BE2C (cell line): ENCODE measurements at regions not wholly inside any gene's neighbourhood (a gene's known extent, or its start where the extent isn't known, plus 50 kb on each side); places are given as distances from the start of the nearest gene placed in this dataset.
"Not testable (repeated sequence)": the region's sequence is repeated elsewhere in the genome, so short reads cannot be mapped to it uniquely, and the experiment has no call there.

Experiments used
- DNase-seq: peaks from one replicate; pipeline ENCODE4 v3.0.0-alpha.2; 2020
- H3K27me3 ChIP-seq: fragments of 250-450 bp; sonication (Bioruptor Pico); 2 replicates; pipeline ENCODE4 v1.5.1; 2020; ENCODE audit warnings: mild to moderate bottlenecking
- H3K36me3 ChIP-seq: fragments of 250-450 bp; sonication (Bioruptor Pico); 2 replicates; pipeline ENCODE4 v1.5.1; 2020; ENCODE audit warnings: mild to moderate bottlenecking
- H3K4me1 ChIP-seq: fragments of 250-450 bp; sonication (Bioruptor Pico); 2 replicates; pipeline ENCODE4 v1.5.1; 2020
- H3K4me3 ChIP-seq: 2 replicates; pipeline ENCODE4 v1.5.1; 2011; ENCODE audit warnings: low read depth, low read length
- H3K9me3 ChIP-seq: fragments of 250-450 bp; sonication (Bioruptor Pico); 2 replicates; pipeline ENCODE4 v1.5.1; 2020
- CTCF ChIP-seq: IDR thresholded peaks from 2 replicates; pipeline ENCODE4 v1.5.1; 2012; ENCODE audit warnings: mild to moderate bottlenecking, low read depth, low read length

- no peak for DNase-seq
- H3K9me3 ChIP-seq = no peaks in the 10 kb centered on the region
- TF ChIP-seq CTCF = no peak
- no peaks in the 10 kb centered on the region; the same call in 1 of the 2 replicates for H3K4me1 ChIP-seq
- H3K4me3 ChIP-seq = no peak overlapping the region
- no peaks in the 10 kb centered on the region for H3K36me3 ChIP-seq
- H3K27me3 ChIP-seq = no peaks in the 10 kb centered on the region
Measured at GRCh38 chr9:81073821-81074220, 615.5 kb downstream of the TLE1 start.

- Histone ChIP-seq H3K9me3 (no peaks in the 10 kb centered on the region), H3K36me3 (no peaks in the 10 kb centered on the region), H3K27me3 (no peaks in the 10 kb centered on the region), H3K4me3 (no peak overlapping the region), H3K4me1 (no peaks in the 10 kb centered on the region; the same call in 1 of the 2 replicates)
- no peak for DNase-seq
- no peak for TF ChIP-seq CTCF
Measured at GRCh38 chr9:81072758-81073157, 616.6 kb downstream of the TLE1 start.

GRCh38 chr9:81071108-81071507 is 618.2 kb downstream of the TLE1 start:
- peak; percentile 13 for DNase-seq
- no peaks in the 10 kb centered on the region for H3K27me3 ChIP-seq
- H3K4me3 ChIP-seq = no peak overlapping the region
- H3K9me3 ChIP-seq = no peaks in the 10 kb centered on the region
- H3K36me3 ChIP-seq = no peaks in the 10 kb centered on the region
- no peak for TF ChIP-seq CTCF
- no peaks in the 10 kb centered on the region; the same call in 1 of the 2 replicates for H3K4me1 ChIP-seq

GRCh38 chr9:81070689-81071088 is 618.7 kb downstream of the TLE1 start:
- H3K4me3 ChIP-seq = no peak overlapping the region
- H3K9me3 ChIP-seq = no peaks in the 10 kb centered on the region
- TF ChIP-seq CTCF = no peak
- H3K27me3 ChIP-seq = no peaks in the 10 kb centered on the region
- DNase-seq = no peak
- no peaks in the 10 kb centered on the region for H3K36me3 ChIP-seq
- no peaks in the 10 kb centered on the region; the same call in 1 of the 2 replicates for H3K4me1 ChIP-seq

- Histone ChIP-seq H3K4me1 (no peaks in the 10 kb centered on the region; the same call in 1 of the 2 replicates), H3K27me3 (no peaks in the 10 kb centered on the region), H3K36me3 (no peaks in the 10 kb centered on the region), H3K9me3 (no peaks in the 10 kb centered on the region), H3K4me3 (no peak overlapping the region)
- TF ChIP-seq CTCF = no peak
- DNase-seq = no peak
Measured at GRCh38 chr9:81069923-81070322, 619.4 kb downstream of the TLE1 start.

GRCh38 chr9:81069038-81069795 is 620.1 kb downstream of the TLE1 start:
- no peaks in the 10 kb centered on the region for H3K27me3 ChIP-seq
- no peak for TF ChIP-seq CTCF
- no peaks in the 10 kb centered on the region for H3K9me3 ChIP-seq
- no peak for DNase-seq
- no peaks in the 10 kb centered on the region; the same call in 1 of the 2 replicates for H3K4me1 ChIP-seq
- H3K36me3 ChIP-seq = no peaks in the 10 kb centered on the region
- H3K4me3 ChIP-seq = no peak overlapping the region

GRCh38 chr9:81062995-81063394 is 626.4 kb downstream of the TLE1 start:
- not testable (repeated sequence) for H3K4me3 ChIP-seq, DNase-seq, H3K27me3 ChIP-seq, H3K4me1 ChIP-seq, H3K36me3 ChIP-seq, H3K9me3 ChIP-seq
